Neural cell (in vitro differentiated cells): ENCODE measurements at regions not wholly inside any gene's neighbourhood (a gene's known extent, or its start where the extent isn't known, plus 50 kb on each side); places are given as distances from the start of the nearest gene placed in this dataset.

Source experiments
- H2AFZ ChIP-seq: fragments of 200-600, 300-800 bp; sonication (generic), shearing (Covaris generic); 2 replicates; pipeline ENCODE4 v1.6.0; 2014; ENCODE audit warnings: low read depth, mild to moderate bottlenecking, antibody characterized with exemption, low read length, moderate library complexity
- H3F3A ChIP-seq: fragments of 200-600 bp; shearing (Covaris generic); 2 replicates; pipeline ENCODE4 v1.6.1; 2016; ENCODE audit warnings: mild to moderate bottlenecking, moderate library complexity, mixed read lengths, antibody characterized with exemption, low read length; ENCODE audit not compliant: insufficient read depth, poor library complexity, severe bottlenecking
- H3K27ac ChIP-seq: fragments of 200-600, 300-800 bp; sonication (generic), shearing (Covaris generic); 2 replicates; pipeline ENCODE4 v1.5.1; 2014; ENCODE audit warnings: mild to moderate bottlenecking, low read length, moderate library complexity
- H3K27me3 ChIP-seq: fragments of 300-800, 200-600 bp; sonication (generic), shearing (Covaris generic); 2 replicates; pipeline ENCODE4 v1.6.0; 2014; ENCODE audit warnings: mild to moderate bottlenecking, low read depth, low read length, moderate library complexity; ENCODE audit not compliant: insufficient read depth
- H3K36me3 ChIP-seq: fragments of 300-800, 200-600 bp; sonication (generic), shearing (Covaris generic); 2 replicates; pipeline ENCODE4 v1.5.1; 2014; ENCODE audit warnings: mild to moderate bottlenecking, antibody characterized with exemption, low read length, moderate library complexity; ENCODE audit not compliant: insufficient read depth
- H3K4me2 ChIP-seq: fragments of 300-800, 200-600 bp; sonication (generic), shearing (Covaris generic); 2 replicates; pipeline ENCODE4 v1.6.0; 2014; ENCODE audit warnings: mild to moderate bottlenecking, low read length
- H3K4me3 ChIP-seq: fragments of 300-800, 200-600 bp; sonication (generic), shearing (Covaris generic); 2 replicates; pipeline ENCODE4 v1.5.1; 2014; ENCODE audit warnings: mild to moderate bottlenecking, low read length, moderate library complexity
- H3K79me2 ChIP-seq: fragments of 200-600 bp; shearing (Covaris generic); replicated peaks from 2 replicates; pipeline ENCODE4 v1.6.0; 2014; ENCODE audit warnings: mild to moderate bottlenecking, low read length, moderate library complexity; ENCODE audit not compliant: insufficient read depth
- H3K9ac ChIP-seq: fragments of 300-800, 200-600 bp; sonication (generic), shearing (Covaris generic); 2 replicates; pipeline ENCODE4 v1.6.1; 2016; ENCODE audit warnings: mild to moderate bottlenecking, low read length, mixed read lengths
- H3K9me2 ChIP-seq: fragments of 200-600 bp; shearing (Covaris generic); 2 replicates; pipeline ENCODE4 v1.6.1; 2016; ENCODE audit warnings: mild to moderate bottlenecking, low read length, mixed read lengths; ENCODE audit not compliant: insufficient read depth
- H3K9me3 ChIP-seq: fragments of 200-600, 300-800 bp; sonication (generic), shearing (Covaris generic); 2 replicates; pipeline ENCODE4 v1.6.1; 2016; ENCODE audit warnings: mild to moderate bottlenecking, mixed run types, low read length, moderate library complexity, mixed read lengths
- H4K20me1 ChIP-seq: fragments of 200-600 bp; shearing (Covaris generic); 2 replicates; pipeline ENCODE4 v1.6.1; 2016; ENCODE audit warnings: mild to moderate bottlenecking, mixed run types; ENCODE audit not compliant: insufficient read depth
- CTCF ChIP-seq: fragments of 450-650 bp; IDR thresholded peaks from 2 replicates; pipeline ENCODE4 v1.5.1; 2014; ENCODE audit warnings: antibody characterized with exemption, mild to moderate bottlenecking, moderate library complexity; ENCODE audit not compliant: poor library complexity, severe bottlenecking
- EP300 ChIP-seq: fragments of 450-650 bp; conservative IDR thresholded peaks from 2 replicates; pipeline ENCODE4 v1.6.1; 2014; ENCODE audit warnings: antibody characterized with exemption, mild to moderate bottlenecking, moderate library complexity; ENCODE audit not compliant: poor library complexity, severe bottlenecking
- EZH2 ChIP-seq: fragments of 200-600, 300-800 bp; shearing (Covaris generic), sonication (generic); IDR thresholded peaks from 2 replicates; pipeline ENCODE4 v1.6.1; 2014; ENCODE audit warnings: antibody characterized with exemption, low read length, borderline replicate concordance, mild to moderate bottlenecking; ENCODE audit not compliant: insufficient read depth, poor library complexity, severe bottlenecking
- MXI1 ChIP-seq: fragments of 450-650 bp; conservative IDR thresholded peaks from 2 replicates; pipeline ENCODE4 v1.6.1; 2014; ENCODE audit warnings: antibody characterized with exemption, mild to moderate bottlenecking; ENCODE audit not compliant: poor library complexity, severe bottlenecking
- POLR2AphosphoS5 ChIP-seq: IDR thresholded peaks from 2 replicates; pipeline ENCODE4 v1.6.1; 2012
- RAD21 ChIP-seq: fragments of 450-650 bp; conservative IDR thresholded peaks from 2 replicates; pipeline ENCODE4 v1.6.1; 2014; ENCODE audit warnings: antibody characterized with exemption, mild to moderate bottlenecking, moderate library complexity
- REST ChIP-seq: IDR thresholded peaks from 2 replicates; pipeline ENCODE4 v1.6.1; 2012; ENCODE audit warnings: borderline replicate concordance
- SMC3 ChIP-seq: fragments of 450-650 bp; conservative IDR thresholded peaks from 2 replicates; pipeline ENCODE4 v1.6.1; 2014; ENCODE audit warnings: antibody characterized with exemption, mild to moderate bottlenecking, moderate library complexity; ENCODE audit not compliant: poor library complexity
- TAF1 ChIP-seq: IDR thresholded peaks from 2 replicates; pipeline ENCODE4 v1.6.1; 2012; ENCODE audit warnings: low read depth

- Histone ChIP-seq H3K4me3 (no peak overlapping the region), H3K27me3 (no peaks in the 10 kb centered on the region), H3F3A (no peaks in the 10 kb centered on the region), H3K79me2 (no peaks in the 10 kb centered on the region), H3K9ac (no peak overlapping the region), H4K20me1 (no peaks in the 10 kb centered on the region), H3K27ac (no peak overlapping the region), H3K9me3 (no peaks in the 10 kb centered on the region), H3K4me2 (no peak overlapping the region), H3K36me3 (no peaks in the 10 kb centered on the region), H2AFZ (no peak overlapping the region), H3K9me2 (no peaks in the 10 kb centered on the region)
- no peak for TF ChIP-seq MXI1
- TF ChIP-seq CTCF = no peak
- no peak for TF ChIP-seq SMC3
- no peak for TF ChIP-seq REST
- TF ChIP-seq EP300 = no peak
- TF ChIP-seq EZH2 = no peak
- no peak for TF ChIP-seq TAF1
- no peak for TF ChIP-seq RAD21
- no peak for TF ChIP-seq POLR2AphosphoS5
Measured at GRCh38 chr9:134224127-134224526, 59.8 kb upstream of the RNU6ATAC start.

- TF ChIP-seq EZH2 (no peak), MXI1 (no peak), POLR2AphosphoS5 (no peak), REST (no peak), EP300 (no peak)
- Histone ChIP-seq H3K27me3 (no peaks in the 10 kb centered on the region), H3K4me2 (no peak overlapping the region), H3F3A (no peaks in the 10 kb centered on the region), H3K27ac (no peak overlapping the region), H3K9ac (no peak overlapping the region), H3K4me3 (no peak overlapping the region), H3K9me2 (no peaks in the 10 kb centered on the region), H3K9me3 (no peaks in the 10 kb centered on the region), H4K20me1 (no peaks in the 10 kb centered on the region), H3K79me2 (no peaks in the 10 kb centered on the region), H2AFZ (no peak overlapping the region), H3K36me3 (no peaks in the 10 kb centered on the region)
Measured at GRCh38 chr9:134224567-134225093, 60.3 kb upstream of the RNU6ATAC start.
